Activated CD4-positive, alpha-beta T cell treated with anti-CD3 and anti-CD28 coated beads, Interleukin-2, amount 10 ng/mL, durations not matched to agents 7 days and 5 days (primary cell): ENCODE measurements at regions not wholly inside any gene's neighbourhood (a gene's known extent, or its start where the extent isn't known, plus 50 kb on each side); places are given as distances from the start of the nearest gene placed in this dataset.

ENCODE experiments used
- CTCF ChIA-PET: fragments of 350-600 bp; sonication (Branson Sonifier 250); formaldehyde crosslinking; loops from one replicate; lab custom pipeline; 2021; ENCODE audit warnings: antibody characterized with exemption; lab: Charles Lee
- POLR2A ChIA-PET: fragments of 350-600 bp; sonication (Branson Sonifier 250); formaldehyde crosslinking; loops from one replicate; lab custom pipeline; 2021; ENCODE audit warnings: antibody characterized with exemption; lab: Charles Lee
- DNase-seq: peaks from one replicate; pipeline ENCODE4 v3.0.0-alpha.2; 2020
- H3K27ac Mint-ChIP-seq: one replicate; pipeline ENCODE4 v1.8.0; 2021; ENCODE audit warnings: mild to moderate bottlenecking, moderate library complexity, mixed read lengths
- H3K27me3 Mint-ChIP-seq: one replicate; pipeline ENCODE4 v1.8.0; 2021; ENCODE audit warnings: mixed read lengths
- H3K36me3 Mint-ChIP-seq: one replicate; pipeline ENCODE4 v1.8.0; 2021; ENCODE audit warnings: low read depth, mixed read lengths
- H3K4me1 Mint-ChIP-seq: one replicate; pipeline ENCODE4 v1.8.0; 2021; ENCODE audit warnings: mixed read lengths
- H3K4me3 Mint-ChIP-seq: one replicate; pipeline ENCODE4 v1.8.0; 2021; ENCODE audit warnings: mild to moderate bottlenecking, moderate library complexity, mixed read lengths
- H3K9me3 Mint-ChIP-seq: one replicate; pipeline ENCODE4 v1.8.0; 2021; ENCODE audit warnings: mixed read lengths

DNA sequence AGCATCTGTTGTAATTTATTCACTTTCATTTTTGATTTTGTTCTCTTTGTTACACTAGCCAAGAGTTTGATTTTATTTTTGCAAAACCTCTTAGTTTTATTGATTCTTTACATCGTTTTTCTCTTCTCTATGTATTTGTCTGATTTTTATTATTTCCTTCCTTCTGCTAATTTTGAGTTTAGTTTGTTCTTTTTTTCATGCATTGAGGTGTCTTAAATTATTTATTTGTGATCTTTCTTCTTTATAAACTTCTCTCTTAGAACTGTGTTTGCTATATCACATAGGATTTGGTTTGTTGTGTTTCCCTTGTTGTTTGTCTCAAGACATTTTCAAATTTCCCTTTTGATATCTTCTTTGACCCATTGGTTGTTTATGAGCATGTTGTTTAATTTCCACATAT, 51.7 kb upstream of the NFKBIA start:
- no peaks in the 10 kb centered on the region for H3K36me3 Mint-ChIP-seq
- H3K27me3 Mint-ChIP-seq, result peaks cover 10% of the 10 kb centered on the region
- ChIA-PET CTCF (no interaction called here), POLR2A (no interaction called here)
- H3K4me3 Mint-ChIP-seq, result no peak overlapping the region
- no peaks in the 10 kb centered on the region for H3K4me1 Mint-ChIP-seq
- no peak overlapping the region for H3K27ac Mint-ChIP-seq
- DNase-seq, result no peak
- H3K9me3 Mint-ChIP-seq, result peaks cover 3% of the 10 kb centered on the region

DNA sequence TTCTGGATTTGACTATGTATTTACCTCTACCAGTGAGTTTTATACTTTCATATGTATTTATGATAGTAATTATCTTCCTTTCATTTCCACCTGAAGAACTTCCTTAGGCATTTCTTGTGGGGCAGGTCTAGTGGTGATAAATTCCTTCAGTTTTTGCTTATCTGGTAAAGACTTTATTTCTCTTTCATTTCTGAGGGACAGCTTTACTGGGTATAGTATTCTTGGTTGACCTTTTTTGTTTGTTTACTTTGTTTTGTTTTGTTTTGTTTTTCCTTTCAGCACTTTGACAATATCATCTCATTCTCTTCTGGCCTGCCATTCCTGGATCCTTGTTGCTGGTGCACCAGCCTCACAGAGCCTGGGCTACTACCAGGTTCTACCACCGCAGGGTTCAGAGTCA, 53.9 kb upstream of the NFKBIA start:
- H3K4me3 Mint-ChIP-seq, result no peak overlapping the region
- no peak for DNase-seq
- H3K36me3 Mint-ChIP-seq, result no peaks in the 10 kb centered on the region
- H3K4me1 Mint-ChIP-seq, result no peaks in the 10 kb centered on the region
- H3K27me3 Mint-ChIP-seq, result peaks cover 6% of the 10 kb centered on the region
- no peak overlapping the region for H3K27ac Mint-ChIP-seq
- ChIA-PET CTCF (no interaction called here), POLR2A (no interaction called here)
- peaks cover 3% of the 10 kb centered on the region for H3K9me3 Mint-ChIP-seq

DNA sequence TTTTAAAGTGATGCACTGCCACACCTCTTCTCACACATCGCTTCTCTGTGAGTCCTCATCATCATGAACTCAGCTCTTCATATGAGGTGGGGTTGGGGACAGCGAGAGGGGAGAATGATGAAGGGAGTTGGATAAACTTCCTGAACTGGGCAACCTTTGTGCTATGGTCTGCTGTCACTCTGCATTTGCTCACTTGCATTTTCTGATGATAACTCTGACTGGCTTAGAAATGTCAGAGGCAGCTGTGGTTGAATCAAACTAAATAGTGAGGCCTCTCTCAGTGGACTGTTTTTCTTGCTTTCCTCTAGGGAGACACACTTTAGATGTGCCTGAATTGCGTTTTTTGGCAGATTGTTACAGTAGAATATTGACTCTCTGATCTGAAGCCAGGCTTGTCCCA, 55.2 kb upstream of the NFKBIA start:
- no peak overlapping the region for H3K27ac Mint-ChIP-seq
- ChIA-PET POLR2A (no interaction called here), CTCF (interaction anchor here (1.3 kb wide), 1 partner anchor 11 kb away, joined by 3 read pairs; no protein-coding TSS in a partner anchor)
- no peaks in the 10 kb centered on the region for H3K4me1 Mint-ChIP-seq
- H3K4me3 Mint-ChIP-seq, result no peak overlapping the region
- peaks cover 9% of the 10 kb centered on the region for H3K27me3 Mint-ChIP-seq
- no peak for DNase-seq
- H3K36me3 Mint-ChIP-seq, result no peaks in the 10 kb centered on the region
- H3K9me3 Mint-ChIP-seq, result peaks cover 3% of the 10 kb centered on the region

DNA sequence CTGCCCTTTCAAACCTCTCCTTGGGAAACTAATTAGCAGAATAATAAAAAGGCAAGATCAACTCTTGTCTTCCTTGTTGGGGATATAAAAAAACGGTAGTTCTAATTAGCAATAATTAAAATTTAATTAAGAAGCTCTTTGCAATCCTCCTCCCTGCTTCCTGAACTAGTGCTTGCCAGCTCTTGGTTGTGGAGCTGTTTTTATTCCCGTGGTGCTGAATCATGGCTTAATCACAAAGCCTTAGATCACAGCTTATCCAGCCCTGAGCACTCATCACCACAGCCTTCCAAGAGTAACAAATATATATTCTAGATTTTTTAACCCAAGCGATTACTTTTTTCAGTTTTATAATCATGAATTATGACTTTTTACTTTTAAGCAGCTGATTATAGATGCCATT, 63.2 kb upstream of the INSM2 start:
- Mint-ChIP-seq H3K4me1 (no peaks in the 10 kb centered on the region), H3K27me3 (peaks cover 34% of the 10 kb centered on the region), H3K4me3 (no peak overlapping the region), H3K36me3 (no peaks in the 10 kb centered on the region), H3K9me3 (peaks cover 3% of the 10 kb centered on the region), H3K27ac (no peak overlapping the region)
- ChIA-PET CTCF (interaction anchor here (0.8 to 1.4 kb wide), 3 partner anchors 9 to 31 kb away, joined by 3 to 4 read pairs (median 3); no protein-coding TSS in a partner anchor), POLR2A (interaction anchor here (0.6 kb wide), 1 partner anchor 10 kb away, joined by 9 read pairs; no protein-coding TSS in a partner anchor)
- DNase-seq, result no peak

DNA sequence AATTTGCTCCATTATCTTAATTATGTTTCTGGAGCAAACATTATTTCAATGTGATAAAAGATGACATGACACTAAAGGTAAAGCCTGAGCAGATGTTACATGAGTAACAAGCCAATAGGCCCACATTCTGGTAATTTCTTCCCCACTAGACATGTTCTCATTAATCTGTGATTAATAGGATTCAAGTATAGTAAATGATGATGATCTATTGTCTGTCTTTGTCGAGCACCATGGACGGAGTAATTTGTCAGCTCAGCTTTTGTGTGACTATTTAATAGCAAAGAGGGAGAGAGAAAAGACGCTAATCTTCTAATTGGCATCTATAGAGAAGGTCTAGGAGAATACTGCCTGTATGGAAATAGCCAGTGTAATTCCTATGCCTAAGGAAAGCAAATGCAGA, 62.2 kb upstream of the INSM2 start:
- Mint-ChIP-seq H3K36me3 (no peaks in the 10 kb centered on the region), H3K27ac (no peak overlapping the region), H3K27me3 (peaks cover 34% of the 10 kb centered on the region), H3K9me3 (no peaks in the 10 kb centered on the region), H3K4me3 (no peak overlapping the region), H3K4me1 (no peaks in the 10 kb centered on the region)
- ChIA-PET POLR2A (no interaction called here), CTCF (interaction anchor here (0.8 kb wide), 1 partner anchor 20 kb away, joined by 3 read pairs; no protein-coding TSS in a partner anchor)
- DNase-seq, result no peak

DNA sequence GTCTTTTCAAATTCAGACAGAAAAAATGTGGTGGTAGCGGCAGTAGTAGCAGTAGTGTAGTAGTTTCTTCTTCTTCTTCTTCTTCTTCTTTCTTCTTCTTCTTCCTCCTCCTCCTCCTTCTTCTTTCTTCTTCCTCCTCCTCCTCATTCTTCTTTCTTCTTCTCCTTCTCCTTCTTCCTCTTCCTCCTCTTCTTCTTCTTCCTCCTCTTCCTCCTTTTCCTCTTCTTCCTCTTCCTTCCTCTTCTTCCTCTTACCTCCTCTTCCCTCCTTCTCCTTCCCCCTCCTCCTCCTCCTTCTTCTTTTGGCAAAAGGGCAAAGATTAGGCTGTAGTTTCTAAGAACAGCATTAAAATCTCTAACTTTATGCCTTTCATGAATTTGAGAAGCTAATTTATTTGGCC, 59.6 kb upstream of the INSM2 start:
- Mint-ChIP-seq H3K4me1 (no peaks in the 10 kb centered on the region), H3K9me3 (no peaks in the 10 kb centered on the region), H3K27me3 (peaks cover 35% of the 10 kb centered on the region), H3K4me3 (no peak overlapping the region), H3K27ac (no peak overlapping the region), H3K36me3 (no peaks in the 10 kb centered on the region)
- DNase-seq, result no peak
- ChIA-PET POLR2A (no interaction called here), CTCF (no interaction called here)

DNA sequence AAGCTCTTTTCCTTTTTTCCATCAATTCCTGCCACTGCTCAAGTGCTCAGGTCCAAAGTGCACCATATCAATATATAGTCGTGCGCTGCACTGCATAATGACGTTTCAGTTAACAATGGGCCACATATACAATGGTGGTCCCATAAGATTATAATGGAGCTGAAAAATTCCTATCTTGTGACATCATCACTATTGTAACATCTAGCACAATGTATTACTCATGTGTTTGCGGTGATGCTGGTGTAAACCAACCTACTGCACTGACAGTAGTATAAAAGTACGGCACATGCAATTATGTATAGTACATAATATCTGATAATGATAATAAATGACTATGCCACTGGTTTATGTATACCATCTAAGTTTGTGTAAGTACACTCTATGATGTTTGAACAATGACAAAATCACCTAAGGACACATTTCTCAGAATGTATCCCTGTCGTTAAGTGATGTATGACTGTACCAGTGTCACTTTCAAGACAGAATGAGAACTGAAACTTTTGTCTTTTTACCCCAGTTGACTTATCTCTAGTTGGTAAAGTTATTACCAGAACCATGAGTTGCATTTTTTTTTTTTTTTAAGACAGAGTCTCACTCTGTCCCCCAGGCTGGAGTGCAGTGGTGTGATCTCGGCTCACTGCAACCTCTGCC, 53.7 kb upstream of the INSM2 start:
- peaks cover 2% of the 10 kb centered on the region for H3K4me1 Mint-ChIP-seq
- peaks cover 12% of the 10 kb centered on the region for H3K27me3 Mint-ChIP-seq
- H3K4me3 Mint-ChIP-seq, result no peak overlapping the region
- no peak for DNase-seq
- no peaks in the 10 kb centered on the region for H3K9me3 Mint-ChIP-seq
- POLR2A ChIA-PET, result no interaction called here
- no peak overlapping the region for H3K27ac Mint-ChIP-seq
- H3K36me3 Mint-ChIP-seq, result no peaks in the 10 kb centered on the region
- CTCF ChIA-PET, result interaction anchor here (0.8 to 1.0 kb wide), 2 partner anchors 9 to 10 kb away, joined by 3 read pairs; no protein-coding TSS in a partner anchor

DNA sequence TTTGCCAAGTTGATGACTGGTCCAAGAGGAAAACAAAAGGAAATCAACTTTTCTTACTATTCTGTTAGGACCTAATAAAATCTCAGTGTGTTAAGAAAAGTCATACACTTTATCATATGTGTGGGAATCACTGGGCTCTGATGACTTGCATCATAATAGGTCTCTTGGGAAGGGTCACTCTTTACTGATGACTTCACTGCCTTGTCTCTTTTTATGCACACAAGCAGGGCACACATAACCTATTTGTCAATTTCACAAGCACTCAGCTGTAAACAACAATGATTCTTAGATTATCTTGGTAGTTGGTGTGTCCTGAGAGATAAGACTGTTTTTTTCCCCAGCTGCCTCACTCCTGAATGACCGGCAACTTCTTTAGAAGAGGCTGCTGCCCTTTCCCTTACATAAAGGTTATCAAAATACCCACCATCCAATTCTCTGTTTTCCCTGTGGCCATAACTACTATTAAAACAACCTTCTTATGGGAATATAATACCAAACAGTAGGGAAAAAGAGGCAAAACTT, 50.9 kb upstream of the INSM2 start:
- POLR2A ChIA-PET, result no interaction called here
- H3K4me1 Mint-ChIP-seq, result peaks cover 2% of the 10 kb centered on the region
- no peaks in the 10 kb centered on the region for H3K36me3 Mint-ChIP-seq
- no peak for DNase-seq
- H3K27me3 Mint-ChIP-seq, result peaks cover 9% of the 10 kb centered on the region
- CTCF ChIA-PET, result no interaction called here
- no peaks in the 10 kb centered on the region for H3K9me3 Mint-ChIP-seq
- no peak overlapping the region for H3K4me3 Mint-ChIP-seq
- H3K27ac Mint-ChIP-seq, result no peak overlapping the region
